Esophagus squamous epithelium (tissue), 4 donors: ENCODE measurements at regions not wholly inside any gene's neighbourhood (a gene's known extent, or its start where the extent isn't known, plus 50 kb on each side); places are given as distances from the start of the nearest gene placed in this dataset.

Source experiments
- CTCF ChIP-seq, 6 experiments: fragments of 450-650 bp in 4 of 6; fragments of 200-600 bp in 2 of 6; sonication (generic) in 2 of 6; IDR thresholded peaks; one replicate each; pipeline ENCODE4 v1.5.1; 2016 to 2019; ENCODE audit warnings: antibody characterized with exemption in 6 of 6, mild to moderate bottlenecking in 4 of 6, moderate library complexity in 4 of 6
- POLR2A ChIP-seq, 4 donors: fragments of 450-650 bp; IDR thresholded peaks; one replicate each; pipeline ENCODE4 v1.6.1; 2017; ENCODE audit warnings: antibody characterized with exemption in 4 of 4, mild to moderate bottlenecking in 4 of 4, moderate library complexity in 3 of 4

GRCh38 chr1:200353232-200353631 is 56.6 kb downstream of the ZNF281 start:
- TF ChIP-seq POLR2A (IDR thresholded peaks at IDR 0.05) = no peak
- TF ChIP-seq CTCF (IDR thresholded peaks at IDR 0.05) = no peak
